Islet of Langerhans (tissue), 1 donor: ENCODE measurements at regions not wholly inside any gene's neighbourhood (a gene's known extent, or its start where the extent isn't known, plus 50 kb on each side); places are given as distances from the start of the nearest gene placed in this dataset.

ENCODE experiments used
- FAIRE-seq: peaks from one replicate; lab custom pipeline; 2011; peaks lifted over from hg19 to GRCh38; lab: Jason Lieb, UNC

- no peak for FAIRE-seq
These were observed 262.5 kb downstream of the SLITRK6 start for GRCh38 chr13:85536706-85537105.

- FAIRE-seq, result no peak
These were observed 263.7 kb downstream of the SLITRK6 start for GRCh38 chr13:85535316-85536084.

- no peak for FAIRE-seq
These were observed 265.3 kb downstream of the SLITRK6 start for GRCh38 chr13:85533911-85534310.

- no peak for FAIRE-seq
These were observed 270.0 kb downstream of the SLITRK6 start for GRCh38 chr13:85529218-85529594.

- no peak for FAIRE-seq
These were observed 270.6 kb downstream of the SLITRK6 start for GRCh38 chr13:85528491-85529217.

GRCh38 chr13:85527316-85527715 is 271.9 kb downstream of the SLITRK6 start:
- no peak for FAIRE-seq

GRCh38 chr13:85525411-85525810 is 273.8 kb downstream of the SLITRK6 start:
- FAIRE-seq, result no peak

DNA sequence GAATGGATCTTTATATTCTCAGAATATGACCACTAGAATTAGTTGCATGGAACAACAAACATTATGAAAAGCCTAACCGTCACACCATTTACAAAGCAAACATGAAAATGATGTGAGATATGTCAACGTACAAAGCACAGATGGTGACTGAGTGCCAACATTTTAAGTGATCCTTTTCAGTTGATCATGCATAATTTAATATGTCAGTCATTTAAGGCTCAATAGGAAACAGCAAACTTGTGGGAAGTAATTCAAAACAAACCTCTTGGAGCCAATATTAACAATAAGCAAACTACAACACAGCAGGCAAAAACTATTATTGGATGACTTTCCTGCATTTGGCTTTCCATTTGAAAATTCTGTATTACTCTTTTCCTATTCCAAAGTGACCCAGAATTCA is 277.6 kb downstream of the SLITRK6 start:
- FAIRE-seq, result no peak

DNA sequence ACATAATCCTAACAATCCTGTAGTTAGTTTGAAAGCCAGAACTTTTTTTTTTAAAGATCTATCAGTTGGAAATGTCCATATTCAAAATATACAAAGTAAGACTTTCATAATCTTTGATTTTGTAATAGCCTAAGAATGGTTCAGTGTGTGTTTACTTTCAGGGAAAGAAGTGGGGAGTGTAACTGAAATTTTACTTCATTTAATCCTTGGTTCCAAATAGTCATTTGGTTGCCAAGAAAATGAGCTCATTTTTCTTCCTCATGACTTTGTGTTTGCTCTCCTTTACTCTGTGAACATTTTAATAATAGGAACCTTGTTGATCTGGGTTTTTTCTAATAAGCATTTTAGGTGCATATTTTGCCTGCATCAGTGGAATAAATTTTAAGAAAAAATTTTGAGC is 278.8 kb downstream of the SLITRK6 start:
- no peak for FAIRE-seq

DNA sequence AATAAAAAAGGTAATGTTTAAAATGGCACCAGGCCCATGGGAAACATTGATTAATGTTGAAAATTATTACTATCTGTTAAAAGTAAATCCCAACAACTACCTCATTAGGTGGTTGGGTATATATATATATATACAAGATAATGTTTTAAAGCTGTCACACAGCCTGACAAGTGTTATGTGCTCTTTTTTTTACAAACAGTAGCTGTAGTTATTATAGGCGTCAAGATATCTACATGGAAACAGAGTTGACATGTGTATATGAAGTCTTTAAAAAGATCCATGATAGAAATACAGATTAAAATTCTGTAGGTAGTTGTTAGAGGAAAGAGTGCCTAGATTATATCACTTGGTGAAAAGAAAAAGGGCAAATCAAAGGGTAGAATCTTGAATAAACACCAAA is 279.9 kb downstream of the SLITRK6 start:
- no peak for FAIRE-seq

DNA sequence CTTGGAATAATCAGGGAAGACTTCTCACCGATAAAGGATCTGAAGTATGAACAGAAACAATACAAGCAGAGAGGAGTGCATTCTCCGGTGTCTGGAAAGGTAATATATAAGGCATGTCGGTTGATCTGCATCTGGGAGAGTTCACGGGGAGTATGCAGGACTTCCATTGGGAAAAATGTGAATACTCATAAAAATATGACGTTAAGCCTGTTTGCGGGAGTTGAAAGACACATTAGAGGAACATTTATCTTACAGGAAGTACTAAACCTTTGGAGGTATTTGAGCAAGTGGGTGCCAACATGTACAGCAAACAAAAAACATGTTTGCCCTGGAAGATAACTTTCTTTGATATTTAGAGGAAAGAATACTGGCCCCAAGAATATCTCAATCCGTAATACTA is 286.8 kb downstream of the SLITRK6 start:
- FAIRE-seq, result no peak

DNA sequence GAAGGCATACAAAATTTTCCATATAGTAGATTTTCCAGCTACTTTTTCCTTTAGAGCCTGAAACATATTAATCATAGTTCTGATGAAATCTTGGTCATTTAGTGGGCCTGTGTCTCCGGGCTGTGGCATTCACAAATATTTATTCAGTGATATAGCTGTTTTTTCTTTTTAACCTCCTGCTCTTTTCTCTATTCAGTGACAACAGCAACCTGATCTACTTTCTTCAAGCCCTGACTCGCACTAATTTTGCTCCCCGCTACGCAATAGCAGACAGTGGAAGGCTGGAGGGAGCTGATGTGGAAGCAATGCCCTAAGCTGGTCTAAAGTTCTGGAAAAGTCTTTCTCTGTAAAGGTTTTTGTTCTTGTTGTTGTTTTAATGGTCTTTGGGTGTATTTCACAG is 289.7 kb downstream of the SLITRK6 start:
- peak; percentile 58 for FAIRE-seq

- FAIRE-seq, result no peak
These were observed 290.4 kb downstream of the SLITRK6 start for GRCh38 chr13:85508683-85509329.

GRCh38 chr13:85503797-85504196 is 295.4 kb downstream of the SLITRK6 start:
- FAIRE-seq, result no peak

DNA sequence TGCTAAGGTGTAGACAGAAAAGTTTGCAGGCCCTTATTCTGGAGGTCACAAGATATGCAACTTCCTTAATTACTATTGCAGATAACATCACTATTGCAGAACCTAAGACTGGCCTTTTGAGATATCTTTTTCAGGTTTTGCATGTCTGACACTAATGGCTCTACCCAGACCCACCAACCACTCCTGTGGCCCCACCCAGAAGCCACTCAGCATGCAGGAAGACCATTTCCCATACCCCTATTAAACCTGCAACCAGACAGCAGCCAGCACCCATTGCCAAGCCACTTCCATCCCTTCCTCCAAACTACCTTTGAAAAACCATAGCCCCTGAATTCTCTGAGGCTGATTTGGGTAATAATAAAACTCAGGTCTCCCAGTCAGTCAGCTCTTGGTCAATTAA is 297.6 kb downstream of the SLITRK6 start:
- no peak for FAIRE-seq

DNA sequence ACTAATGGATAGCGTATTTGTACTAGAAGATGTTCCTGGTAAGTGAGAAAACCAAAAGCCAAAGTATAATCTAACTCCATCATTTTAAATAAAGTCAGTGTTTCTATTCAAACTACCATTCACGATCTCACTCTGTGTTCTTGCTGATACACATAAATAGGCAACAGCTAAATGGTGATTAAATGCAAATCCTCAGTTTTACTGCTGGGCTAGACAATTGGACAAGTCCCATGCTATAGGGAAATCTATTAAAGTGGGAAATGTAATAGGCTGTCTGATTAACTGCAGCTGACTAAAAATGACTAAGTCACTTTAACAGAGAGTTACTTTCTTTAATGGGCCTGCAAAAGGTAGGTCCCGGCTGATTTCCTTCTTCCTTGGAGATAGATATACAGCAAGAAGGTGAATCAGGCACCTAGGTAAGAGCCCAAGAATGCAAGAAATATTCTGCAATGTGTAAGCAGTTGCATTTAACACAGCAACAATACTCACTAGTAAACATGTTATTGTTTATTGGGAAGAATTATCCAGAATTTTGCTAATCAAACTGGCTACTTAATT is 298.4 kb downstream of the SLITRK6 start:
- no peak for FAIRE-seq

GRCh38 chr13:85498774-85499173 is 300.4 kb downstream of the SLITRK6 start:
- no peak for FAIRE-seq

DNA sequence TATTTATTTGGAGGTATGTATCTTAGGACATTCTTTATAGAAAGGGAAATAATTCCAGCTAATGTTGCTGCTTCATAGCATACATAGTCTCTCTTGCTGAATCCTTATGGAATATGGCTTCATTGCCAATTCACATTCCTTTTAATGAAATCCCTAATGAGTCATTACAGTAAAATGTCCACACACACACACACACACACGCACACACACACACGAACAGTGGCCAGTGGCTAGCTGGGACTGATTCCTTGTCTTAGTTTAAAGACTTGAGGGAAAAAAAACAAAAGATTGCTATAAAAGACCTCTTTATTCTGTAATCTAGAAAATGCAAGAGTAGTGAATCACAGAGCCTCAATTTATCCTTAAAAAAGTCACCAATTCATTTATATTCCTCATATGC is 301.6 kb downstream of the SLITRK6 start:
- no peak for FAIRE-seq

GRCh38 chr13:85492283-85492682 is 306.9 kb downstream of the SLITRK6 start:
- FAIRE-seq, result no peak

DNA sequence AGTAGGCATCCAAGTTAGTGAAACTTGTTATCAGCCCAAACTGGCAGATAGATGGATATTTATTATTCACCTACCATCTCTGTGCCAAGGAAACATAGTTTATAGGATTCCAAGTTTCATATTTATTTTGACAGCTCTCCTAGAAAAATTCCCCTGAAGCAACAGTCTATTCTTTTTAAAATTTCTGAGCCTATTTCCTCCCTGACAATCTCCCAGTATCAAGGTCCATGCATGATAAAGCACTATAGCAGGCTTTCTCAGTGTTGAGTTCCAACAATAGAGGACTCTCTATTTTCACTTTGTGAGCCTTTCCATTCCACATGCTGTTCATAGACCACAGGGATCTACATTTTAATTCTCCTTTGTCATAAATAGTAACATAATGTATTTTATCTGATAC is 312.6 kb downstream of the SLITRK6 start:
- FAIRE-seq, result no peak

DNA sequence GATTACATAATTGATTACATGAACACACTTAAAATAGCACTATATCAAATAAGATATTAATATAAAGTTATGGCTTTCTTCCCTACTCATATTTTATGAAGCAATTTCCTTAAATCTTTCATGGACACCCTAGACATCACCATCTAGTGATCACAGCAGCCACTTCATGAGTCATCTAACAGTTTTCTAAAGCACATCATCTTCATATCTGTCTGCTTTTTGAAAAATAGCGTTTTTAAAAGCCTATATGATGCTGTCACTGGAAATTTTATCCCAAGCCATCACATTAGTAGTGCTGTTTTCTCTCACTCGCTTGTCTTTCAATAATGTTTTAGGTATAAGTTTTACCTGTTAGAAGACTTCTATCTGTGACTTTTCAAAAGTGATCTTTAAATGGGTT is 326.1 kb downstream of the SLITRK6 start:
- FAIRE-seq, result no peak

DNA sequence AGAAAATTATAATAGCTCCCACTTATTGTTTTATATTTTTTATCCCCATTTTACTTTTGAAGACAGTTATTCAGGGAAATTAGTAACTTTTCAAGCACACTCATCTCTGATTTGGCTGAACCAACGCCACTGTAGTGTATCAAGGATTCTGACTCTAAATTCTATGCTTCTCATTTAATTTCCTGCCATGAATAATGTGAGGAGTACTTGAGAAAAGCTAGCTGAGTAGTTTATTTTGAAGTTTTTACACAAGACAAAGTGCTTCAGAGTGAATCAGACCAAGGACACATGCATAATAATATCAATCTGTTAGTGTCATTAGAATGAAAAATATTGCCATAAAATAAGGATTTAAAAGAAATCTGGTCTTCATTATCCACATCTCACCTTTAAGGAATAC is 329.9 kb downstream of the SLITRK6 start:
- no peak for FAIRE-seq

- FAIRE-seq, result no peak
These were observed 336.3 kb downstream of the SLITRK6 start for GRCh38 chr13:85462792-85463425.
